DMS 273 (cell line): ENCODE measurements at regions not wholly inside any gene's neighbourhood (a gene's known extent, or its start where the extent isn't known, plus 50 kb on each side); places are given as distances from the start of the nearest gene placed in this dataset.
"Not testable (repeated sequence)": the region's sequence is repeated elsewhere in the genome, so short reads cannot be mapped to it uniquely, and the experiment has no call there.

Experiments
- DNase-seq: peaks from one replicate; lab custom pipeline; 2025; ENCODE audit not compliant: unreplicated experiment; lab: John Stamatoyannopoulos, UW

DNA sequence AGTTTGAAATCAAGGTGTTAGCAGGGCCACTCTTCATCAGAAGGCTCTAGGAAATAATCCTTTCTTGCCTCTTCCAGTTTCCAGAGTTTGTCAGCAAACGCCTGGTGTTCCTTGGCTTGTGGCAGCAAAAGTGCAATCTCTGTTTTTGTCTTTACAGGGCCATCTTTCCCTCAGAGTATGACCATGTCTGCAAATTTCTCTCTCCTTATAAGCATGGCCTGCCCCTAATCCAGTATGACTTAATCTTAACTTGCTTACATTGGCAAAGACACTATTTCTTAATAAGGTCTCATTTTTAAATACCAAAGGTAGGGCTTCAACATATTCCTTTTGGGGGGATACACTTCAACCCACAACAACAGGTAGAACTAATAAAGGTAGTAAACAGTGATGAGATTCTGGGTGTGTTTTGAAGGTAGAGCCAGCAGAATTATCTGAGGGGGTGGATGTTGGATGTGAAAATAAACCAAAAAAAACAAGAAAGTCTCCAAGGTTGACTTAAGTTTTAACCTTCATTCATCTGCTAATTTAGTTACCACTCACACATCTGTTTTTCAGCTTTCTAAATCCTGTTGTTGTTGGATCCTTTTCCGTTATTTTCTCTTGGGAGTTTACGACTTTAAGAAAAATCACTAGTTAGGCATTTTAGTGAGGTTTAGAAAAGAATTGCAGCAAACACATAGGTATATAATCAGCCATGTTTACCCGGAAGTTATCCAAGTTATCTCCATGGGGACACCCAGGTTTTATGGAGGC is 234.4 kb upstream of the FIGN start:
- no peak for DNase-seq

- not testable (repeated sequence) for DNase-seq
These were observed 228.5 kb upstream of the FIGN start for GRCh38 chr2:163964278-163964677.

DNA sequence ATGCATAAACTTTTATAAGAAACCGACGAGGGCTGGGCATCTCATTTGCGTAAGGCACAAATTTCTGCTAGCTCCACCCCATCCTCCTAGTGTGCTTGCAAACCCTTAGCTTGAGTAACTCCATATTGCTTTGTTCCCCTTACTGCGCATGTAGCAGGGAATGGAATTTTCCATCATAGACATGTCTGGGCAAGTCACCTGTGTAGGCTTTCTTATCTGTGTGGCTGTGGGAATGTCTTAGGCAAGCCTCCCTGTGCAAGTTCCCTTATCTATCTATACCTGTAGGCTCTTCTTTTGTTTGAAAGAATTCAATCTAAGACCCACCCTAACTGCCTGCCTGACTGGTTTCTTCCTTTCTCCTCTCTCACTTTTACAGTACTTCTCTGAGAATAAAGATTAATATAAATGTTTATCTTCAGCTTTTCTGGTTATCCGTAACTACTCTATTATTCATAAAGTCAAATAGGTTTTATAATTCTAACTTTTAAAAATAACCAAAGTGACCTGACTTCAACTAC is 217.6 kb upstream of the FIGN start:
- no peak for DNase-seq

DNA sequence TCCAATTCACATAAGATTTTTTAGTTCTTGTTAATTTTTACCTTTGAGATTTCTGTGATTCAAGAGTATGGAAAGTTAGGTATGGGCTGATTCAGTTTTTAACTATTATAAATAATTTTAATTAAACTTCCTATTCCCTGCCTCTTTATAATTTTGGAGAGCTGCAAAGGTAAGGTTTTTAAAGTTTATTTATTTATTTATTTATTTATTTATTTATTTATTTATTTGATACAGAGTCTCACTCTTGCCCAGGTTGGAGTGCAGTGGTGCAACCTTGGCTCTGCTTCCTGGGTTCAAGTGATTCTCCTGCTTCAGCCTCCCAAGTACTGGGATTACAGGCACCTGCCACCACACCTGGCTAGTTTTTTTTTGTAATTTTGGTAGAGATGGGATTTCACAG is 215.5 kb upstream of the FIGN start:
- DNase-seq: no peak

DNA sequence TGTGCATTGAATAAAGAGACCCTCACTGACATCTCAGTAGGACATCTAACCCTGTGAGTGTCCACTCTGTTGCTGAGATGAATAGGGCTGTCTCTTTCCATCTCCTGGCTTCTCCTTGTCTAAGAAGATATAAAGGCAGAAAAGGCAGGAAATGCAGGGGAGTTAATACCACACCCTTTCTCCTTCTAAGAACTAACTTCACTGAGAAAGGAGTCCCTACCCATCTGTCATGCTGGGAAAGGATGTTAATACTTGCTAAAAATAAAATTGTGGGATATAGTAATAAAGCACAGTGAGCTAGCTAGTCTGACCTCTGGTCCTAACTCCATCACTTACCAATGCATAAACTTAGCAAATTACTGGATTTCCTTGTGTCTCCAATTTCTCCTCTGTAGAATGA is 213.9 kb upstream of the FIGN start:
- DNase-seq: no peak

DNA sequence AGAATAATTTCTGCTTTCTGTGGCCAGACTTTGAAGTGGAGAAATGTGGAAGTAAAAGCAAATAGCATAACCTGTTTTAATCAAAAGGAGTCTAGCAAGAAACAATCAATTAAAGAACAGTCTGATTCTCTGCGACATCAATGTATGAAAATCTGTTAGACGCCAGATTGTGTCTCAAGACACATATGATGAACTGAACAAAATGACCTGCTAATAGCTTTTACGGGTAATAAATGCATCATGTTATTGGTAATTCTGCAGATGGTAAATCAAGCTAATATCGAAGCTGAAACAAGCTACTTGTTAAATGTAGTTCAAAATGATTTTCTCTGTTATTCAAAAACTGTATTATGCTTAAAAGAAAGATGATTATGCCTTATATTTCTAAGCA is 208.5 kb upstream of the FIGN start:
- no peak for DNase-seq

DNA sequence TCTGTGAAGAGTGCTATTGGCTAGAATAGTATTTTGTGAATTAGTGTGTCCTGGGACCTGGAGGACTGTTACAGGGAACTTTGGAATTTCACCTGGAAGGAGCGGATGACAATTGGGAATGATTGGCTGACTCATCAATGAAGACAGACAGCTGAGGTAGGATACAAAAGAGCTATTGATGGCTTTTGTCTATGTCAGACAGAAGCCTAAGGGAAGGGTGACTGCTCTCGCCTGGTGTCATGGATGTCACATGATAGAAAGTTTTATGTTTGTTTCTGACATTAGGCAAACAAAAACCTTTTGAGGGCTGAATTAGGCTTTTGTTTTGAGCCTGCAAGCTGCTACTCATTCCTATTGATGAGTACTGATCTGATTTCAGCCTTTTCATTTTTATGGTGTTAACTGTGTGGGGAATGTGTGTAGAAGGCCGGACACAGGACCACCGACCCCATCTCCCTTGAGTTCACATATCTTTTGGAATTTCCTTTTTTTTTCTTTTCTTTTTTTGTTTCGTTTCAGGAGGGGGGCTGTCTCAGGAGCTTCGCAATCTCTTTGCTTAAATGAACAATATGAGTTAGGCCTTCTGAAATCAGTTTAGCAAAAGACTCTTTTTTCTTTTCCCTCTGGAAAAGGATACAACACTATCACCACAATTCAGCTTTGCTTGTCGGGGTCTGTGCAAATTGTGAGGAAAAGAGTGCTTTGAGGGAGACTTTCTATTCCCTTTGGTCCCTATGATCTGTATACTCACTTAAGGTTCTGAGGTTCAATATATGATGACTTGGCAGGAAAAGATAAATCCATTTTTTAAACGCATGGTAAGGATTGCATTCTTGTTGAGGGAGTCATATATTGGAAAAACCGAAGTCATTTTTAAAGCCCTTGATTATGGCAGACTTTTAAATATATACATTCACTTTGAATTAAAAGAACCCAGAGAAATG is 207.9 kb upstream of the FIGN start:
- no peak for DNase-seq

- no peak for DNase-seq
These were observed 198.3 kb upstream of the FIGN start for GRCh38 chr2:163934131-163934530.

GRCh38 chr2:163919717-163920116 is 183.9 kb upstream of the FIGN start:
- DNase-seq: no peak

GRCh38 chr2:163914486-163914885 is 178.7 kb upstream of the FIGN start:
- not testable (repeated sequence) for DNase-seq

GRCh38 chr2:163913532-163913944 is 177.7 kb upstream of the FIGN start:
- not testable (repeated sequence) for DNase-seq

DNA sequence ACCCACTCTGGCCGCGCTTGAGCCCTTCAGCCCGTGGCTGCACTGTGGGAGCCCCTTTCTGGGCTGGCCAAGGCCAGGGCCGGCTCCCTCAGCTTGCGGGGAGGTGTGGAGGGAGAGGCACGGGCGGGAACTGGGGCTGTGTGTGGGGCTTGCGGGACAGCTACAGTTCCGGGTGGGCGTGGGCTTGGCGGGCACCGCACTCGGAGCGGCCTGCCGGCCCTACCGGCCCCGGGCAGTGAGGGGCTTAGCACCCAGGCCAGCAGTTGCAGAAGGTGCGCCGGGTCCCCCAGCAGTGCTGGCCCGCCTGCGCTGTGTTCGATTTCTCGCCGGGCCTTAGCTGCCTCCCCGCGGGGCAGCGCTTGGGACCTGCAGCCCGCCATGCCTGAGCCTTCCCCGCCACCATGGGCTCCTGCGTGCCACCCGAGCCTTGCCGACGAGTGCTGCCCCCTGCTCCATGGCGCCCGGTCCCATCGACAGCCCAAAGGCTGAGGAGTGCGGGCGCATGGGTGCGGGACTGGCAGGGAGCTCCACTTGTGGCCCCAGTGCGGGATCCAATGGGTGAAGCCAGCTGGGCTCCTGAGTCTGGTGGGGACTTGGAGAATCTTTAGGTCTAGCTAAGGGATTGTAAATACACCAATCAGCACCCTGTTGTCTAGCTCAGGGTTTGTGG is 173.7 kb upstream of the FIGN start:
- DNase-seq: no peak

DNA sequence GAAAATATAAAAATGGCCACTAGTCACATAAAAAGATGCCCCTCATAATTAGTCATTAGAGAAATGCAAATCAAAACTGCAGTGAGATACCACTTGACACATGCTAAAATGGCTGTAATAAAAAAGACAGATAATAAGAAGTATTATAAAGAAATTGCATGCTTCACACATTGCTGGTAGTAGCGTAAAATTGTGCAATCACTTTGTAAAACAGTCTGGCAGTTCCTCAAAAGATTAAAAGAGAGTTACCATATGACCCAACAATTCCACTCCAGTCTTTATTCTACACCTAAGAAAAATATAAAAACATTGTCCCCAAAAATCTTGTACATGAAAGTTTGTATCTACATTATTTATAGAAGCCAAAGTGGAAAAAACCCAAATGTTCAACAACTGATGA is 170.6 kb upstream of the FIGN start:
- DNase-seq: no peak

- no peak for DNase-seq
These were observed 162.0 kb upstream of the FIGN start for GRCh38 chr2:163897799-163898198.

GRCh38 chr2:163893444-163893843 is 157.6 kb upstream of the FIGN start:
- not testable (repeated sequence) for DNase-seq

DNA sequence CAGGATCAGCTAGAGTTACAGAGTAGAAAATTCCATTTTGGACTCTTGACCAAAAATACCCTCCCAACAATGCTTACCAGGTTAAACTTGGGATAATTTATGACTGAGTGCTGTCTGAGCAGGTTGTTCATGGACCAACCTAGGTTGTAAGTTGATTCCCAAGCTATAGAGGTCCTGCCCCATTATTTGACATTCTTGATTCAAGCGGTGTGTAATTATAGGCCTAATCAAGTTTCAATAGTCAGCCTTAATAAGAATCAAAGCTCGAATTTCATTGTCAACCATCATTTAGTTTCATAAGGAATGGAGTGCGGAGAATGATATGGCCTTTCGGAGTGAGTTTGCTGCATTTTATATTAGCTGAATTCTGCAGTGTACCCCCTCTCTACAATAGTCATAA is 152.8 kb upstream of the FIGN start:
- no peak for DNase-seq

GRCh38 chr2:163887182-163887581 is 151.4 kb upstream of the FIGN start:
- DNase-seq: no peak

DNA sequence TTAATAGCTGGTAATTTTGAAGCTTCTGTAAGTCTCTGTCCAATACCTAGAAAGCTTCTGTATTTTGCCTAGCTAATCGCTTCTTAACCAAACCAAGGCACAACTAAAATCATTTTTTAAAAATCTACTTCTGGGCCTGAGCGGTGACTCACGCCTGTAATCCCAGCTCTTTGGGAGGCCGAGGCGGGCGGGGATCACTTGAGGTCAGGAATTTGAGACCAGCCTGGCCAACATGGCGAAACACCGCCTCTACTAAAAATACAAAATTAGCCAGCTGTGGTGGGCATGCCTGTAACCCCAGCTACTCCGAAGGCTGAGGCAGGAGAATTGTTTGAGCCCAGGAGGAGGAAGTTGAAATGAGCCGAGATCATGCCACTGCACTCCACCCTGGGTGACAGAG is 148.6 kb upstream of the FIGN start:
- DNase-seq: no peak

- peak; percentile 40 for DNase-seq
These were observed 142.9 kb upstream of the FIGN start for GRCh38 chr2:163878718-163879117.

- no peak for DNase-seq
These were observed 141.5 kb upstream of the FIGN start for GRCh38 chr2:163877316-163877715.

DNA sequence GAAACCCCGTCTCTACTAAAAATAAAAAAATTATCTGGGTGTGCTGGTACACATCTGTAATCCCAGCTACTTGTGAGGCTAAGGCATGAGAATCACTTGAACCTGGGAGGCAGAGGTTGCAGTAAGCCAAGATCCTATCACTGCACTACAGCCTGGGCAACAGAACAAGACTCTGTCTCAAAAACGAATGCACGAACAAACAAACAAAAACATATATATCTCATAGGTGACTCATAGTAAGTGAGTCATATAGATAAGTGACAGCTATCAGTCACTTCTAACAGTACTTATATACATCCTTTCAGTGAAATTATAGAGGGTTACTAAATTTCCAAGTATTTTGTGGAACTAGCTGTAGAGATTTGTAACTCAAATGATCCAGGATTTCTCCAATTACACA is 127.3 kb upstream of the FIGN start:
- no peak for DNase-seq
